Heart left ventricle (tissue), 13 donors: ENCODE measurements at regions not wholly inside any gene's neighbourhood (a gene's known extent, or its start where the extent isn't known, plus 50 kb on each side); places are given as distances from the start of the nearest gene placed in this dataset.

Experiments used
- CTCF ChIP-seq, 12 donors: fragments of 200-600 bp; sonication (generic) in 4 of 12; IDR thresholded peaks; one replicate each; pipeline versions ENCODE4 v1.5.0 to v1.8.0; 2018 to 2022; ENCODE audit warnings: antibody characterized with exemption in 12 of 12, mild to moderate bottlenecking in 5 of 12
- POLR2A ChIP-seq, 2 donors: fragments of 450-650 bp; IDR thresholded peaks; one replicate each; pipeline ENCODE4 v1.6.1; 2017; ENCODE audit warnings: antibody characterized with exemption in 2 of 2, mild to moderate bottlenecking in 2 of 2, moderate library complexity in 2 of 2
- donor health status: ischemic (EF 13 %, LVEDD 7.1; RV severe dilation, severe dysfunction).
- donor health status: DM: no; HTN: yes; CAD: no.
- donor health status: DM: no; HTN: no; CAD: no.
- donor health status: ischemic (EF 25% LVEDD 6.9; RV normal size, moderate dysfunction).
- donor health status: ischemic (EF 25% LVEDD 5.7; RV mildly dilated, moderate dysfunction).
- donor health status: ischemic (EF 35%, LVEDD 5.7; RV mildly dilated, moderate dysfunction).
- donor health status: nonischemic (EF 11% LVEDD 7.7; RV severe dilation, severe dysfunction).
- donor health status: DM: yes; HTN: yes; CAD: no.
- donor health status: PGD.
- donor health status: ischemic (EF 29% LVEDD 5.4; RV normal size, mild dysfunction).
- donor health status: nonischemic (EF 23%, LVEDD 6.1; RV moderate dilation, normal function).

- TF ChIP-seq CTCF (IDR thresholded peaks at IDR 0.05) (no peak), POLR2A (IDR thresholded peaks at IDR 0.05) (no peak)
Measured at GRCh38 chr9:108193026-108193710, 662.6 kb downstream of the ACTL7B start.
